ENCODE measurements at regions not wholly inside any gene's neighbourhood (a gene's known extent, or its start where the extent isn't known, plus 50 kb on each side); places are given as distances from the start of the nearest gene placed in this dataset.

DNA sequence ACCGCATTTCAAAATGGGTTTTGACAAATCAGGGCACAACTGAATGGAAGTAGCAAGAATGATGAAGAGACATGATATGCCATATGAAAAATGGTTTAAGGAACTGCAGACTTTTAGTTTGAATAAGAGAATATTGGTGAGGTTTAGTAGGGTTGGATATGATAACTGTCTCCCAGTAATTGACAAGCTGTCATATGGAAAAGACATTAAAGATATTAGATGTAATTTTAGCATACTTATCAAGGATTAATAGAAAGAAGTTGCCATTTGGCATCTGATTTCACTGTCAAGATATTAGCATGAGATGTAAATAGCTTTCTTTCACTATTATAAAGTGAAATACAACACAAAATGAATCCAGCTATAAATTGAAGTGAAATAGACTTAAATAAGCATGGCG lies 169.0 kb upstream of the MPDZ start:
- no peak overlapping the region for H3K4ac ChIP-seq (ENCODE audit: low read depth, low read length)
- no peak overlapping the region for H4K12ac ChIP-seq (ENCODE audit: low read depth, low read length)
- H3K79me2 ChIP-seq (ENCODE audit: control insufficient read depth, insufficient read depth, low read length, poor library complexity), result no peaks in the 10 kb centered on the region
- H3K4me3 ChIP-seq (ENCODE audit: low read depth, low read length), result no peak overlapping the region
- no peak overlapping the region for H3K23ac ChIP-seq (ENCODE audit: low read length)
- WGBS (ENCODE audit: extremely low coverage, insufficient coverage, insufficient read length), result no CpG with 5 or more reads among the region's 2 CpGs
- H2BK5ac ChIP-seq (ENCODE audit: low read depth, low read length, poor library complexity), result no peak overlapping the region
- no peak overlapping the region for H4K91ac ChIP-seq (ENCODE audit: low read depth, low read length)
- H2BK120ac ChIP-seq (ENCODE audit: insufficient read depth, low read length, poor library complexity), result no peak overlapping the region
- no peaks in the 10 kb centered on the region for H3K9me3 ChIP-seq (ENCODE audit: insufficient read depth, low read depth, low read length)
- no peaks in the 10 kb centered on the region for H3K4me1 ChIP-seq (ENCODE audit: control insufficient read depth in 1 of 2, insufficient read depth in 2 of 2, low read length in 2 of 2)
- no peak overlapping the region for H3K4me2 ChIP-seq (ENCODE audit: low read length)
- H3K9ac ChIP-seq (ENCODE audit: low read length), result no peak overlapping the region
- H2AFZ ChIP-seq (ENCODE audit: insufficient read depth, low read length, poor library complexity), result no peak overlapping the region
- no peak overlapping the region for H3K18ac ChIP-seq (ENCODE audit: low read length)
- no peaks in the 10 kb centered on the region for H3K27me3 ChIP-seq (ENCODE audit: insufficient read depth, low read length)
- no peaks in the 10 kb centered on the region for H3K36me3 ChIP-seq (ENCODE audit: control insufficient read depth in 1 of 2, insufficient read depth in 2 of 2, low read length in 2 of 2)
- no peak overlapping the region for H2BK12ac ChIP-seq (ENCODE audit: low read length)
- no peak overlapping the region for H3K27ac ChIP-seq (ENCODE audit: low read depth, low read length)
- no peak overlapping the region for H2AK5ac ChIP-seq (ENCODE audit: low read length)
- DNase-seq, result no peak
- H4K8ac ChIP-seq (ENCODE audit: low read depth, low read length), result no peak overlapping the region
- H3K14ac ChIP-seq (ENCODE audit: low read length), result no peak overlapping the region
- no peaks in the 10 kb centered on the region for H3K79me1 ChIP-seq (ENCODE audit: low read length)

- Histone ChIP-seq H2BK120ac (ENCODE audit: insufficient read depth, low read length, poor library complexity) (no peak overlapping the region), H4K91ac (ENCODE audit: low read depth, low read length) (no peak overlapping the region), H3K23ac (ENCODE audit: low read length) (no peak overlapping the region), H3K14ac (ENCODE audit: low read length) (no peak overlapping the region), H2AFZ (ENCODE audit: insufficient read depth, low read length, poor library complexity) (no peak overlapping the region), H3K4me2 (ENCODE audit: low read length) (no peak overlapping the region), H4K12ac (ENCODE audit: low read depth, low read length) (no peak overlapping the region), H3K27me3 (ENCODE audit: insufficient read depth, low read length) (no peaks in the 10 kb centered on the region), H3K4me3 (ENCODE audit: low read depth, low read length) (no peak overlapping the region), H3K9ac (ENCODE audit: low read length) (no peak overlapping the region), H3K79me2 (ENCODE audit: control insufficient read depth, insufficient read depth, low read length, poor library complexity) (no peaks in the 10 kb centered on the region), H3K27ac (ENCODE audit: low read depth, low read length) (no peak overlapping the region), H3K4ac (ENCODE audit: low read depth, low read length) (no peak overlapping the region), H3K18ac (ENCODE audit: low read length) (no peak overlapping the region), H2BK12ac (ENCODE audit: low read length) (no peak overlapping the region), H2BK5ac (ENCODE audit: low read depth, low read length, poor library complexity) (no peak overlapping the region), H2AK5ac (ENCODE audit: low read length) (no peak overlapping the region), H3K79me1 (ENCODE audit: low read length) (no peaks in the 10 kb centered on the region), H3K9me3 (ENCODE audit: insufficient read depth, low read depth, low read length) (no peaks in the 10 kb centered on the region), H3K4me1 (ENCODE audit: control insufficient read depth in 1 of 2, insufficient read depth in 2 of 2, low read length in 2 of 2) (no peaks in the 10 kb centered on the region), H4K8ac (ENCODE audit: low read depth, low read length) (no peak overlapping the region), H3K36me3 (ENCODE audit: control insufficient read depth in 1 of 2, insufficient read depth in 2 of 2, low read length in 2 of 2) (no peaks in the 10 kb centered on the region)
- DNase-seq, result no peak
- no CpG with 5 or more reads among the region's 3 CpGs for WGBS (ENCODE audit: extremely low coverage, insufficient coverage, insufficient read length)
Observed at GRCh38 chr9:13447843-13448422, 168.4 kb upstream of the MPDZ start.

GRCh38 chr9:13446938-13447842 lies 167.7 kb upstream of the MPDZ start:
- no peak for DNase-seq
- no peak overlapping the region for H3K4me3 ChIP-seq (ENCODE audit: low read depth, low read length)
- H3K4me1 ChIP-seq (ENCODE audit: control insufficient read depth in 1 of 2, insufficient read depth in 2 of 2, low read length in 2 of 2), result no peaks in the 10 kb centered on the region
- no peak overlapping the region for H4K8ac ChIP-seq (ENCODE audit: low read depth, low read length)
- H3K27ac ChIP-seq (ENCODE audit: low read depth, low read length), result no peak overlapping the region
- H3K9me3 ChIP-seq (ENCODE audit: insufficient read depth, low read depth, low read length), result no peaks in the 10 kb centered on the region
- no peak overlapping the region for H2BK5ac ChIP-seq (ENCODE audit: low read depth, low read length, poor library complexity)
- H3K4ac ChIP-seq (ENCODE audit: low read depth, low read length), result no peak overlapping the region
- no peaks in the 10 kb centered on the region for H3K36me3 ChIP-seq (ENCODE audit: control insufficient read depth in 1 of 2, insufficient read depth in 2 of 2, low read length in 2 of 2)
- no peaks in the 10 kb centered on the region for H3K79me2 ChIP-seq (ENCODE audit: control insufficient read depth, insufficient read depth, low read length, poor library complexity)
- no peak overlapping the region for H3K18ac ChIP-seq (ENCODE audit: low read length)
- no CpG with 5 or more reads among the region's 5 CpGs for WGBS (ENCODE audit: extremely low coverage, insufficient coverage, insufficient read length)
- H3K27me3 ChIP-seq (ENCODE audit: insufficient read depth, low read length), result no peaks in the 10 kb centered on the region
- H3K79me1 ChIP-seq (ENCODE audit: low read length), result no peaks in the 10 kb centered on the region
- H2AFZ ChIP-seq (ENCODE audit: insufficient read depth, low read length, poor library complexity), result no peak overlapping the region
- no peak overlapping the region for H3K14ac ChIP-seq (ENCODE audit: low read length)
- H3K23ac ChIP-seq (ENCODE audit: low read length), result no peak overlapping the region
- no peak overlapping the region for H3K4me2 ChIP-seq (ENCODE audit: low read length)
- no peak overlapping the region for H2BK12ac ChIP-seq (ENCODE audit: low read length)
- H3K9ac ChIP-seq (ENCODE audit: low read length), result no peak overlapping the region
- H2AK5ac ChIP-seq (ENCODE audit: low read length), result no peak overlapping the region
- H4K91ac ChIP-seq (ENCODE audit: low read depth, low read length), result no peak overlapping the region
- H2BK120ac ChIP-seq (ENCODE audit: insufficient read depth, low read length, poor library complexity), result no peak overlapping the region
- no peak overlapping the region for H4K12ac ChIP-seq (ENCODE audit: low read depth, low read length)

DNA sequence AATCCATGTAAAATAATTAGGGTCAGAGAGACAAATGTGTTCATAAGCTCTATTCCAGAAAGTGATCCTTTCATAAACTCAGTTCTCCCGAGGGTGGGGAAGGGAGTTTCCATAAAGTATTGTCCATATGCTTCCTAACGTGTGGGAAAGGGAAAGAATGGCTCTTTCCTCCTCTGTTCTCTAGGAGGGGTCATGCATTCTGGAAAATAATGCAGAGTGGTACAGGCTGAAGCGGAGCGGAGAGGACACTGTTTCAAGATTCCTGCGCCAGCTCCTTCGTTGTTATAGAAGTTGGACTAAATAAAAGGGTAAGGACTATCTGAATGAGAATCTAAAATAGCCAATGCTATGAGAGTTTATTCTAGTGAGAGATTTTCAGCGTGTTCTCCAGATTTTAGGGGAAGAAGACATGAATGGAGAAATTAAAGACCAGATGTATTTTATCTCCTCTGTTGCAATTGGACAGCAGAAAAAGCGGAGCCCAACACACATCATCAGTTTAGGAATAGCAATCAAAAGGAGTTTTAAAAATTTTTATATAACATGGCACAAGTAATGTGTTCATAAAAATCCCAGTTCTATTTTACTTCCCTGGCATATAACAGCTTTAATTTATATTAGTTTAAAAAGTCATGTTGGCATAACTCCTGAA lies 166.9 kb upstream of the MPDZ start:
- Histone ChIP-seq H3K36me3 (ENCODE audit: control insufficient read depth in 1 of 2, insufficient read depth in 2 of 2, low read length in 2 of 2) (no peaks in the 10 kb centered on the region), H3K27ac (ENCODE audit: low read depth, low read length) (no peak overlapping the region), H2BK5ac (ENCODE audit: low read depth, low read length, poor library complexity) (no peak overlapping the region), H3K4ac (ENCODE audit: low read depth, low read length) (no peak overlapping the region), H3K14ac (ENCODE audit: low read length) (no peak overlapping the region), H3K4me2 (ENCODE audit: low read length) (no peak overlapping the region), H2BK12ac (ENCODE audit: low read length) (no peak overlapping the region), H3K4me1 (ENCODE audit: control insufficient read depth in 1 of 2, insufficient read depth in 2 of 2, low read length in 2 of 2) (no peaks in the 10 kb centered on the region), H2BK120ac (ENCODE audit: insufficient read depth, low read length, poor library complexity) (no peak overlapping the region), H2AK5ac (ENCODE audit: low read length) (no peak overlapping the region), H3K79me2 (ENCODE audit: control insufficient read depth, insufficient read depth, low read length, poor library complexity) (no peaks in the 10 kb centered on the region), H4K91ac (ENCODE audit: low read depth, low read length) (no peak overlapping the region), H2AFZ (ENCODE audit: insufficient read depth, low read length, poor library complexity) (no peak overlapping the region), H3K79me1 (ENCODE audit: low read length) (no peaks in the 10 kb centered on the region), H4K8ac (ENCODE audit: low read depth, low read length) (no peak overlapping the region), H3K18ac (ENCODE audit: low read length) (no peak overlapping the region), H4K12ac (ENCODE audit: low read depth, low read length) (no peak overlapping the region), H3K27me3 (ENCODE audit: insufficient read depth, low read length) (no peaks in the 10 kb centered on the region), H3K23ac (ENCODE audit: low read length) (no peak overlapping the region), H3K4me3 (ENCODE audit: low read depth, low read length) (no peak overlapping the region), H3K9ac (ENCODE audit: low read length) (no peak overlapping the region), H3K9me3 (ENCODE audit: insufficient read depth, low read depth, low read length) (no peaks in the 10 kb centered on the region)
- WGBS (ENCODE audit: extremely low coverage, insufficient coverage, insufficient read length), result no CpG with 5 or more reads among the region's 8 CpGs
- no peak for DNase-seq
